GM12878 (cell line): ENCODE measurements at regions not wholly inside any gene's neighbourhood (a gene's known extent, or its start where the extent isn't known, plus 50 kb on each side); places are given as distances from the start of the nearest gene placed in this dataset.

ENCODE experiments used
- CREB1 ChIP-seq: IDR thresholded peaks from 2 replicates; pipeline ENCODE4 v1.6.1; 2012; ENCODE audit warnings: low read depth, mild to moderate bottlenecking, inconsistent platforms
- EP300 ChIP-seq, 2 experiments: fragments of 150-350 bp in 1 of 2; IDR thresholded peaks; 2 replicates each; pipeline ENCODE4 v1.6.1; 2011 to 2012; ENCODE audit warnings: low read depth in 2 of 2, low read length in 2 of 2, borderline replicate concordance in 1 of 2, improper control_type of control experiment in 1 of 2, inconsistent platforms in 1 of 2; ENCODE audit not compliant: control insufficient read depth in 1 of 2
- ESRRA ChIP-seq: IDR thresholded peaks from 2 replicates; pipeline ENCODE4 v1.6.1; 2012; ENCODE audit warnings: mild to moderate bottlenecking, low read length, improper control_type of control experiment
- GABPA ChIP-seq: IDR thresholded peaks from 2 replicates; pipeline ENCODE4 v1.6.1; 2014; ENCODE audit warnings: antibody characterized with exemption, low read depth, mild to moderate bottlenecking, inconsistent platforms
- KLF5 ChIP-seq: fragments of 450-650 bp; IDR thresholded peaks from 2 replicates; pipeline ENCODE4 v1.6.1; 2014; ENCODE audit warnings: mild to moderate bottlenecking; ENCODE audit not compliant: partially characterized antibody
- RELA ChIP-seq: fragments of 450-650 bp; IDR thresholded peaks from 2 replicates; pipeline ENCODE4 v1.8.0; 2014; ENCODE audit warnings: borderline replicate concordance; ENCODE audit not compliant: partially characterized antibody
- TBL1XR1 ChIP-seq: IDR thresholded peaks from 2 replicates; pipeline ENCODE4 v1.6.1; 2012; ENCODE audit warnings: low read depth, low read length, improper control_type of control experiment
- TF ChIP-seq, protein P1 (sequence below): fragments of 150-350 bp; IDR thresholded peaks from 2 replicates; pipeline ENCODE4 v1.6.1; 2016; ENCODE audit warnings: low read depth, low read length
- TF ChIP-seq, protein P2 (sequence below): IDR thresholded peaks from 2 replicates; pipeline ENCODE4 v1.6.1; 2012; ENCODE audit warnings: mild to moderate bottlenecking, low read depth, low read length
- TF ChIP-seq, protein P3 (sequence below): fragments of 450-650 bp; IDR thresholded peaks from 2 replicates; pipeline ENCODE4 v1.6.1; 2017; ENCODE audit warnings: mild to moderate bottlenecking, moderate library complexity
- TF ChIP-seq, protein P4 (sequence below): fragments of 450-650 bp; IDR thresholded peaks from 2 replicates; pipeline ENCODE4 v1.6.1; 2018; ENCODE audit warnings: mild to moderate bottlenecking, low read depth, moderate library complexity; ENCODE audit not compliant: partially characterized antibody

DNA sequence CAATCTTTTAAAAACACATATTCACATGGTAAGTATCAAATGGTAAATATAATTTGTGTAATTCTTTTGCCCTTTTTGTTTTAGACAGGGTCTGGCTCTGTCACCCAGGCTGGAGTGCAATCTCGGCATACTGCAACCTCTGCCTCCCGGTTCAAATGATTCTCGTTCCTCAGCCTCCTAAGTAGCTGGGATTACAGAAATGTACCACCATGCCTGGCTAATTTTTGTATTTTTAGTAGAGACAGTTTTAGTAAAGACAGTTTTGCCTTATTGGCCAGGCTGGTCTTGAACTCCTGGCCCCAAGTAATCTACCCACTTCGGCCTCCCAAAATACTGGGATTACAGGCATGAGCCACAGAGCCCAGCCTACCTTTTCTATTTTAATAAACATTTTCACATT, 182.2 kb downstream of the MYCN start (continued):
- TF ChIP-seq EP300 (IDR thresholded peaks at IDR 0.05; ENCODE audit: borderline replicate concordance in 1 of 2, control insufficient read depth in 1 of 2, low read depth in 2 of 2, low read length in 2 of 2) (no peak), ESRRA (no peak), GABPA (no peak), RELA (no peak), TBL1XR1 (no peak), CREB1 (no peak), KLF5 (no peak)
- TF ChIP-seq, protein P1, sequence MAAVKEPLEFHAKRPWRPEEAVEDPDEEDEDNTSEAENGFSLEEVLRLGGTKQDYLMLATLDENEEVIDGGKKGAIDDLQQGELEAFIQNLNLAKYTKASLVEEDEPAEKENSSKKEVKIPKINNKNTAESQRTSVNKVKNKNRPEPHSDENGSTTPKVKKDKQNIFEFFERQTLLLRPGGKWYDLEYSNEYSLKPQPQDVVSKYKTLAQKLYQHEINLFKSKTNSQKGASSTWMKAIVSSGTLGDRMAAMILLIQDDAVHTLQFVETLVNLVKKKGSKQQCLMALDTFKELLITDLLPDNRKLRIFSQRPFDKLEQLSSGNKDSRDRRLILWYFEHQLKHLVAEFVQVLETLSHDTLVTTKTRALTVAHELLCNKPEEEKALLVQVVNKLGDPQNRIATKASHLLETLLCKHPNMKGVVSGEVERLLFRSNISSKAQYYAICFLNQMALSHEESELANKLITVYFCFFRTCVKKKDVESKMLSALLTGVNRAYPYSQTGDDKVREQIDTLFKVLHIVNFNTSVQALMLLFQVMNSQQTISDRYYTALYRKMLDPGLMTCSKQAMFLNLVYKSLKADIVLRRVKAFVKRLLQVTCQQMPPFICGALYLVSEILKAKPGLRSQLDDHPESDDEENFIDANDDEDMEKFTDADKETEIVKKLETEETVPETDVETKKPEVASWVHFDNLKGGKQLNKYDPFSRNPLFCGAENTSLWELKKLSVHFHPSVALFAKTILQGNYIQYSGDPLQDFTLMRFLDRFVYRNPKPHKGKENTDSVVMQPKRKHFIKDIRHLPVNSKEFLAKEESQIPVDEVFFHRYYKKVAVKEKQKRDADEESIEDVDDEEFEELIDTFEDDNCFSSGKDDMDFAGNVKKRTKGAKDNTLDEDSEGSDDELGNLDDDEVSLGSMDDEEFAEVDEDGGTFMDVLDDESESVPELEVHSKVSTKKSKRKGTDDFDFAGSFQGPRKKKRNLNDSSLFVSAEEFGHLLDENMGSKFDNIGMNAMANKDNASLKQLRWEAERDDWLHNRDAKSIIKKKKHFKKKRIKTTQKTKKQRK: no peak
- TF ChIP-seq, protein P2, sequence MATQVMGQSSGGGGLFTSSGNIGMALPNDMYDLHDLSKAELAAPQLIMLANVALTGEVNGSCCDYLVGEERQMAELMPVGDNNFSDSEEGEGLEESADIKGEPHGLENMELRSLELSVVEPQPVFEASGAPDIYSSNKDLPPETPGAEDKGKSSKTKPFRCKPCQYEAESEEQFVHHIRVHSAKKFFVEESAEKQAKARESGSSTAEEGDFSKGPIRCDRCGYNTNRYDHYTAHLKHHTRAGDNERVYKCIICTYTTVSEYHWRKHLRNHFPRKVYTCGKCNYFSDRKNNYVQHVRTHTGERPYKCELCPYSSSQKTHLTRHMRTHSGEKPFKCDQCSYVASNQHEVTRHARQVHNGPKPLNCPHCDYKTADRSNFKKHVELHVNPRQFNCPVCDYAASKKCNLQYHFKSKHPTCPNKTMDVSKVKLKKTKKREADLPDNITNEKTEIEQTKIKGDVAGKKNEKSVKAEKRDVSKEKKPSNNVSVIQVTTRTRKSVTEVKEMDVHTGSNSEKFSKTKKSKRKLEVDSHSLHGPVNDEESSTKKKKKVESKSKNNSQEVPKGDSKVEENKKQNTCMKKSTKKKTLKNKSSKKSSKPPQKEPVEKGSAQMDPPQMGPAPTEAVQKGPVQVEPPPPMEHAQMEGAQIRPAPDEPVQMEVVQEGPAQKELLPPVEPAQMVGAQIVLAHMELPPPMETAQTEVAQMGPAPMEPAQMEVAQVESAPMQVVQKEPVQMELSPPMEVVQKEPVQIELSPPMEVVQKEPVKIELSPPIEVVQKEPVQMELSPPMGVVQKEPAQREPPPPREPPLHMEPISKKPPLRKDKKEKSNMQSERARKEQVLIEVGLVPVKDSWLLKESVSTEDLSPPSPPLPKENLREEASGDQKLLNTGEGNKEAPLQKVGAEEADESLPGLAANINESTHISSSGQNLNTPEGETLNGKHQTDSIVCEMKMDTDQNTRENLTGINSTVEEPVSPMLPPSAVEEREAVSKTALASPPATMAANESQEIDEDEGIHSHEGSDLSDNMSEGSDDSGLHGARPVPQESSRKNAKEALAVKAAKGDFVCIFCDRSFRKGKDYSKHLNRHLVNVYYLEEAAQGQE: no peak
- TF ChIP-seq, protein P3, sequence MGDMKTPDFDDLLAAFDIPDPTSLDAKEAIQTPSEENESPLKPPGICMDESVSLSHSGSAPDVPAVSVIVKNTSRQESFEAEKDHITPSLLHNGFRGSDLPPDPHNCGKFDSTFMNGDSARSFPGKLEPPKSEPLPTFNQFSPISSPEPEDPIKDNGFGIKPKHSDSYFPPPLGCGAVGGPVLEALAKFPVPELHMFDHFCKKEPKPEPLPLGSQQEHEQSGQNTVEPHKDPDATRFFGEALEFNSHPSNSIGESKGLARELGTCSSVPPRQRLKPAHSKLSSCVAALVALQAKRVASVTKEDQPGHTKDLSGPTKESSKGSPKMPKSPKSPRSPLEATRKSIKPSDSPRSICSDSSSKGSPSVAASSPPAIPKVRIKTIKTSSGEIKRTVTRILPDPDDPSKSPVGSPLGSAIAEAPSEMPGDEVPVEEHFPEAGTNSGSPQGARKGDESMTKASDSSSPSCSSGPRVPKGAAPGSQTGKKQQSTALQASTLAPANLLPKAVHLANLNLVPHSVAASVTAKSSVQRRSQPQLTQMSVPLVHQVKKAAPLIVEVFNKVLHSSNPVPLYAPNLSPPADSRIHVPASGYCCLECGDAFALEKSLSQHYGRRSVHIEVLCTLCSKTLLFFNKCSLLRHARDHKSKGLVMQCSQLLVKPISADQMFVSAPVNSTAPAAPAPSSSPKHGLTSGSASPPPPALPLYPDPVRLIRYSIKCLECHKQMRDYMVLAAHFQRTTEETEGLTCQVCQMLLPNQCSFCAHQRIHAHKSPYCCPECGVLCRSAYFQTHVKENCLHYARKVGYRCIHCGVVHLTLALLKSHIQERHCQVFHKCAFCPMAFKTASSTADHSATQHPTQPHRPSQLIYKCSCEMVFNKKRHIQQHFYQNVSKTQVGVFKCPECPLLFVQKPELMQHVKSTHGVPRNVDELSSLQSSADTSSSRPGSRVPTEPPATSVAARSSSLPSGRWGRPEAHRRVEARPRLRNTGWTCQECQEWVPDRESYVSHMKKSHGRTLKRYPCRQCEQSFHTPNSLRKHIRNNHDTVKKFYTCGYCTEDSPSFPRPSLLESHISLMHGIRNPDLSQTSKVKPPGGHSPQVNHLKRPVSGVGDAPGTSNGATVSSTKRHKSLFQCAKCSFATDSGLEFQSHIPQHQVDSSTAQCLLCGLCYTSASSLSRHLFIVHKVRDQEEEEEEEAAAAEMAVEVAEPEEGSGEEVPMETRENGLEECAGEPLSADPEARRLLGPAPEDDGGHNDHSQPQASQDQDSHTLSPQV: no peak
- TF ChIP-seq, protein P4, sequence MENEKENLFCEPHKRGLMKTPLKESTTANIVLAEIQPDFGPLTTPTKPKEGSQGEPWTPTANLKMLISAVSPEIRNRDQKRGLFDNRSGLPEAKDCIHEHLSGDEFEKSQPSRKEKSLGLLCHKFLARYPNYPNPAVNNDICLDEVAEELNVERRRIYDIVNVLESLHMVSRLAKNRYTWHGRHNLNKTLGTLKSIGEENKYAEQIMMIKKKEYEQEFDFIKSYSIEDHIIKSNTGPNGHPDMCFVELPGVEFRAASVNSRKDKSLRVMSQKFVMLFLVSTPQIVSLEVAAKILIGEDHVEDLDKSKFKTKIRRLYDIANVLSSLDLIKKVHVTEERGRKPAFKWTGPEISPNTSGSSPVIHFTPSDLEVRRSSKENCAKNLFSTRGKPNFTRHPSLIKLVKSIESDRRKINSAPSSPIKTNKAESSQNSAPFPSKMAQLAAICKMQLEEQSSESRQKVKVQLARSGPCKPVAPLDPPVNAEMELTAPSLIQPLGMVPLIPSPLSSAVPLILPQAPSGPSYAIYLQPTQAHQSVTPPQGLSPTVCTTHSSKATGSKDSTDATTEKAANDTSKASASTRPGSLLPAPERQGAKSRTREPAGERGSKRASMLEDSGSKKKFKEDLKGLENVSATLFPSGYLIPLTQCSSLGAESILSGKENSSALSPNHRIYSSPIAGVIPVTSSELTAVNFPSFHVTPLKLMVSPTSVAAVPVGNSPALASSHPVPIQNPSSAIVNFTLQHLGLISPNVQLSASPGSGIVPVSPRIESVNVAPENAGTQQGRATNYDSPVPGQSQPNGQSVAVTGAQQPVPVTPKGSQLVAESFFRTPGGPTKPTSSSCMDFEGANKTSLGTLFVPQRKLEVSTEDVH: no peak
